Suppressor macrophage (primary cell): ENCODE measurements at regions not wholly inside any gene's neighbourhood (a gene's known extent, or its start where the extent isn't known, plus 50 kb on each side); places are given as distances from the start of the nearest gene placed in this dataset.

Source experiments
- DNase-seq, 4 experiments: peaks; one replicate each; pipeline ENCODE4 v3.0.0-alpha.2; 2020 to 2022

DNA sequence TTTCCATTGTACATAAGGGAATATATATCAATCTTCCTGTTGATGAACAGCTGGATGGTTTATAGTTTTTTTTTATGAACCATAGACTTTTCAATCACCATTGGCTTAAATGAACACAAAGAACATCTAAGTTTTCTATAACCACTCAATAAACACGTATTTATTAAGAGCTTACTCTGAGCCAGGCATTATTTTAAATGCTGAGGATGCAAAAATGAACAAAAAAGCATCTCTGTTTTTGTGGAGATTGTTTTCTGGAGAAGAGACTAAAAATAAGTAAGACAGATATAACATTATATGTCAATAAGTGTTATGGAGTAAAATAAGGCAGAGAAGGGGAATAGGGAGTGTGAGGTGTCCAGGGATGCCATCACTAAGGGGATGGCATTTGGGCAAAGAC is 52.1 kb upstream of the SLC24A2 start:
- DNase-seq = no peak
